ENCODE measurements at regions not wholly inside any gene's neighbourhood (a gene's known extent, or its start where the extent isn't known, plus 50 kb on each side); places are given as distances from the start of the nearest gene placed in this dataset.

DNA sequence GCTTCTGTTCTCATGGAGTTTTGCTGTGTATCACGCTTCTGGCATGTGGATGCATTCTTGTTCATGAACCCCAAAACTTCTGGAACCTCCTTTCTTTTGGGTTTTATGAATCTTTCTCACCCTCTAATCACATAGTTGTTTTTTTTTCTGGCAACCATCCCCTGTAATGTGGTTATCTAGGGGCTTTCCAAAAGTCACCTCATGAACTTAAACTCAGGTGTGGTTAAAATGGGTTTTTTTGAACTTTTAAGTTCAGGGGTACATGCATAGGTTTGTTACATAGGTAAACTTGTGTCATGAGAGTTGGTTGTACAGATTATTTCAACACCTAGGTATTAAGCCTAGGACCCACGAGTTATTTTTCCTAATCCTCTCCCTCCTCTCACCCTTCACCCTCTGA lies 1099.4 kb upstream of the SLIT2 start:
- no TSS peak for BruUV-seq (replicated peaks)
- H3K4me1 ChIP-seq (ENCODE audit: insufficient read depth, low read length) = no peaks in the 10 kb centered on the region
- CTCF ChIA-PET (ENCODE audit: low intra/inter-chr PET ratio, low total read pairs) = no interaction called here
- H3K4me3 ChIP-seq (replicated peaks in 1 of 3; ENCODE audit: insufficient read depth in 1 of 3, low read depth in 2 of 3, low read length in 3 of 3) = no peak overlapping the region
- intact Hi-C loops (cut with micrococcal nuclease; ENCODE audit: unreplicated experiment) (no loop called here), in situ Hi-C loops (cut with HindIII; ENCODE audit: extremely low pct_ligation_motif_present, low pct_unique_long_range_greater_than_20kb) (no loop called here)
- H3K27me3 ChIP-seq (ENCODE audit: control insufficient read depth in 1 of 2, insufficient read depth in 2 of 2, low read length in 2 of 2) = no peaks in the 10 kb centered on the region
- no peak overlapping the region for H2AFZ ChIP-seq (ENCODE audit: low read length)
- no peaks in the 10 kb centered on the region for H3K36me3 ChIP-seq (replicated peaks in 1 of 2; ENCODE audit: control insufficient read depth in 1 of 2, insufficient read depth in 2 of 2, low read length in 2 of 2)
- H3K27ac ChIP-seq (ENCODE audit: extremely low read length, insufficient read depth, low read length) = no peak overlapping the region
- WGBS (ENCODE audit: low lambda C conversion rate) = 0% methylated on average over 2 of the region's 2 CpGs
- POLR2A ChIA-PET = no interaction called here
- H3K79me2 ChIP-seq (ENCODE audit: insufficient read depth, low read length) = no peaks in the 10 kb centered on the region
- ATAC-seq = no peak
- TF ChIP-seq, protein P1, sequence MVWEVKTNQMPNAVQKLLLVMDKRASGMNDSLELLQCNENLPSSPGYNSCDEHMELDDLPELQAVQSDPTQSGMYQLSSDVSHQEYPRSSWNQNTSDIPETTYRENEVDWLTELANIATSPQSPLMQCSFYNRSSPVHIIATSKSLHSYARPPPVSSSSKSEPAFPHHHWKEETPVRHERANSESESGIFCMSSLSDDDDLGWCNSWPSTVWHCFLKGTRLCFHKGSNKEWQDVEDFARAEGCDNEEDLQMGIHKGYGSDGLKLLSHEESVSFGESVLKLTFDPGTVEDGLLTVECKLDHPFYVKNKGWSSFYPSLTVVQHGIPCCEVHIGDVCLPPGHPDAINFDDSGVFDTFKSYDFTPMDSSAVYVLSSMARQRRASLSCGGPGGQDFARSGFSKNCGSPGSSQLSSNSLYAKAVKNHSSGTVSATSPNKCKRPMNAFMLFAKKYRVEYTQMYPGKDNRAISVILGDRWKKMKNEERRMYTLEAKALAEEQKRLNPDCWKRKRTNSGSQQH (CRISPR knock-in tag; IDR thresholded peaks at IDR 0.05; ENCODE audit: low read depth) = no peak
- TF ChIP-seq, protein P2, sequence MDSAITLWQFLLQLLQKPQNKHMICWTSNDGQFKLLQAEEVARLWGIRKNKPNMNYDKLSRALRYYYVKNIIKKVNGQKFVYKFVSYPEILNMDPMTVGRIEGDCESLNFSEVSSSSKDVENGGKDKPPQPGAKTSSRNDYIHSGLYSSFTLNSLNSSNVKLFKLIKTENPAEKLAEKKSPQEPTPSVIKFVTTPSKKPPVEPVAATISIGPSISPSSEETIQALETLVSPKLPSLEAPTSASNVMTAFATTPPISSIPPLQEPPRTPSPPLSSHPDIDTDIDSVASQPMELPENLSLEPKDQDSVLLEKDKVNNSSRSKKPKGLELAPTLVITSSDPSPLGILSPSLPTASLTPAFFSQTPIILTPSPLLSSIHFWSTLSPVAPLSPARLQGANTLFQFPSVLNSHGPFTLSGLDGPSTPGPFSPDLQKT (CRISPR knock-in tag; IDR thresholded peaks at IDR 0.05; ENCODE audit: borderline replicate concordance) = no peak
- TF ChIP-seq, protein P3, sequence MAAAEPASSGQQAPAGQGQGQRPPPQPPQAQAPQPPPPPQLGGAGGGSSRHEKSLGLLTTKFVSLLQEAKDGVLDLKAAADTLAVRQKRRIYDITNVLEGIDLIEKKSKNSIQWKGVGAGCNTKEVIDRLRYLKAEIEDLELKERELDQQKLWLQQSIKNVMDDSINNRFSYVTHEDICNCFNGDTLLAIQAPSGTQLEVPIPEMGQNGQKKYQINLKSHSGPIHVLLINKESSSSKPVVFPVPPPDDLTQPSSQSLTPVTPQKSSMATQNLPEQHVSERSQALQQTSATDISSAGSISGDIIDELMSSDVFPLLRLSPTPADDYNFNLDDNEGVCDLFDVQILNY (CRISPR knock-in tag; conservative IDR thresholded peaks at IDR 0.05) = no peak
- TF ChIP-seq NFYB (CRISPR knock-in tag; IDR thresholded peaks at IDR 0.05) (no peak), PHB2 (IDR thresholded peaks at IDR 0.05; ENCODE audit: partially characterized antibody) (no peak), MLLT10 (CRISPR knock-in tag; IDR thresholded peaks at IDR 0.05) (no peak), FOSL2 (CRISPR knock-in tag; IDR thresholded peaks at IDR 0.05) (no peak), ZNF841 (CRISPR knock-in tag; IDR thresholded peaks at IDR 0.05; ENCODE audit: borderline replicate concordance) (no peak), ZNF589 (CRISPR knock-in tag; conservative IDR thresholded peaks at IDR 0.05) (no peak), TEAD2 (CRISPR knock-in tag; IDR thresholded peaks at IDR 0.05) (no peak), THYN1 (CRISPR knock-in tag; IDR thresholded peaks at IDR 0.05; ENCODE audit: borderline replicate concordance, low read depth) (no peak), ZMYM4 (CRISPR knock-in tag; IDR thresholded peaks at IDR 0.05) (no peak), KLF9 (CRISPR knock-in tag; IDR thresholded peaks at IDR 0.05; ENCODE audit: low read depth) (no peak), HDAC6 (IDR thresholded peaks at IDR 0.05; ENCODE audit: low read depth, low read length) (no peak), HOXD1 (CRISPR knock-in tag; IDR thresholded peaks at IDR 0.05) (no peak), SRSF4 (IDR thresholded peaks at IDR 0.05; ENCODE audit: low read depth, low read length, poor library complexity, severe bottlenecking) (no peak), MEIS2 (CRISPR knock-in tag; IDR thresholded peaks at IDR 0.05) (no peak)
- TF ChIP-seq, protein P4, sequence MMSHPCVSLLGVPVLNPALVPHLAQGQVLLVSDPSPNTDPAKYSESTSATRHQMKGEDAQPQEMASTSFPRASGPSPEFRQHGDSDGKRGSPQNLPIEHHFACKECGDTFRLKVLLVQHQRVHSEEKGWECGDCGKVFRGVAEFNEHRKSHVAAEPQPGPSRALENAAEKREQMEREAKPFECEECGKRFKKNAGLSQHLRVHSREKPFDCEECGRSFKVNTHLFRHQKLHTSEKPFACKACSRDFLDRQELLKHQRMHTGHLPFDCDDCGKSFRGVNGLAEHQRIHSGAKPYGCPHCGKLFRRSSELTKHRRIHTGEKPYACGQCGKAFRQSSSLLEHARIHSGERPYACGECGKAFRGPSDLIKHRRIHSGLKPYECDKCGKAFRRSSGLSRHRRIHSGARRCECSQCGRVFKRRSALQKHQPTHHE (CRISPR knock-in tag; IDR thresholded peaks at IDR 0.05; ENCODE audit: borderline replicate concordance) = no peak
- TF ChIP-seq, protein P5, sequence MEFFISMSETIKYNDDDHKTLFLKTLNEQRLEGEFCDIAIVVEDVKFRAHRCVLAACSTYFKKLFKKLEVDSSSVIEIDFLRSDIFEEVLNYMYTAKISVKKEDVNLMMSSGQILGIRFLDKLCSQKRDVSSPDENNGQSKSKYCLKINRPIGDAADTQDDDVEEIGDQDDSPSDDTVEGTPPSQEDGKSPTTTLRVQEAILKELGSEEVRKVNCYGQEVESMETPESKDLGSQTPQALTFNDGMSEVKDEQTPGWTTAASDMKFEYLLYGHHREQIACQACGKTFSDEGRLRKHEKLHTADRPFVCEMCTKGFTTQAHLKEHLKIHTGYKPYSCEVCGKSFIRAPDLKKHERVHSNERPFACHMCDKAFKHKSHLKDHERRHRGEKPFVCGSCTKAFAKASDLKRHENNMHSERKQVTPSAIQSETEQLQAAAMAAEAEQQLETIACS (CRISPR knock-in tag; IDR thresholded peaks at IDR 0.05) = no peak
- TF ChIP-seq, protein P6, sequence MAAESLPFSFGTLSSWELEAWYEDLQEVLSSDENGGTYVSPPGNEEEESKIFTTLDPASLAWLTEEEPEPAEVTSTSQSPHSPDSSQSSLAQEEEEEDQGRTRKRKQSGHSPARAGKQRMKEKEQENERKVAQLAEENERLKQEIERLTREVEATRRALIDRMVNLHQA (CRISPR knock-in tag; IDR thresholded peaks at IDR 0.05) = no peak
- H3K9ac ChIP-seq (ENCODE audit: insufficient read depth, low read depth, low read length) = no peak overlapping the region
- DNase-seq (ENCODE audit: low spot score) = no peak
- H4K20me1 ChIP-seq (ENCODE audit: insufficient read depth, low read length) = no peaks in the 10 kb centered on the region
- H3K4me2 ChIP-seq (ENCODE audit: low read depth, low read length) = no peak overlapping the region
- peaks cover 95% of the 10 kb centered on the region for H3K9me3 ChIP-seq (ENCODE audit: low read length)
- FAIRE-seq = no peak

Measured in HepG2 (cell line).